ENCODE measurements at regions not wholly inside any gene's neighbourhood (a gene's known extent, or its start where the extent isn't known, plus 50 kb on each side); places are given as distances from the start of the nearest gene placed in this dataset.

GRCh38 chr5:5700549-5700948, 278.1 kb downstream of the ICE1 start:
- TF ChIP-seq POLR2A (IDR thresholded peaks at IDR 0.05; ENCODE audit: control extremely low read depth in 1 of 2, low read depth in 2 of 2, low read length in 2 of 2) (no peak), CTCF (IDR thresholded peaks at IDR 0.05; ENCODE audit: control extremely low read depth in 1 of 3, insufficient read depth in 1 of 3, low read depth in 1 of 3, low read length in 3 of 3) (no peak), SAP30 (IDR thresholded peaks at IDR 0.05; ENCODE audit: insufficient read depth, insufficient replicate concordance, low read length) (no peak), YY1 (IDR thresholded peaks at IDR 0.05; ENCODE audit: low read depth, low read length) (no peak), FOSL1 (IDR thresholded peaks at IDR 0.05; ENCODE audit: insufficient read depth, low read depth, low read length) (no peak), CREB1 (IDR thresholded peaks at IDR 0.05) (no peak), USF2 (IDR thresholded peaks at IDR 0.05; ENCODE audit: low read length) (no peak), BCL11A (IDR thresholded peaks at IDR 0.05; ENCODE audit: low read depth in 2 of 2, low read length in 2 of 2) (no peak), ASH2L (IDR thresholded peaks at IDR 0.05; ENCODE audit: low read length) (no peak), JUND (IDR thresholded peaks at IDR 0.05; ENCODE audit: low read length) (no peak), JUN (IDR thresholded peaks at IDR 0.05; ENCODE audit: low read depth, low read length) (no peak), EZH2 (IDR thresholded peaks at IDR 0.05; ENCODE audit: low read depth, low read length, severe bottlenecking) (no peak), MAX (IDR thresholded peaks at IDR 0.05) (no peak)

All from H1 (cell line).